GM12878 (cell line): ENCODE measurements at regions not wholly inside any gene's neighbourhood (a gene's known extent, or its start where the extent isn't known, plus 50 kb on each side); places are given as distances from the start of the nearest gene placed in this dataset.

ENCODE experiments used
- ATAC-seq: fragments of 200-7000 bp; cut with Tn5 transposase; 3 replicates; pipeline ENCODE4 v1.9.1; 2020; ENCODE audit warnings: mild to moderate bottlenecking, moderate library complexity
- BruUV-seq: library from RNA; stranded (reverse); fragments of 400-500 nt; replicated peaks from 2 replicates; lab custom pipeline; 2021; lab: Mats Ljungman, UMichigan
- CTCF ChIA-PET: fragments of 300-600 bp; sonication (Branson Sonifier 250); formaldehyde crosslinking; extraction: SDS; loops from one replicate; lab custom pipeline; 2021; ENCODE audit warnings: inconsistent platforms; lab: Yijun Ruan, JAX
- POLR2A ChIA-PET: fragments of 350-600 bp; formaldehyde crosslinking; extraction: SDS; loops from one replicate; lab custom pipeline; 2021; ENCODE audit warnings: inconsistent platforms; lab: Charles Lee
- RAD21 ChIA-PET: fragments of 300-600 bp; sonication (Branson Sonifier 250); formaldehyde crosslinking; loops from one replicate; lab custom pipeline; 2023; ENCODE audit warnings: antibody characterized with exemption; ENCODE audit not compliant: unreplicated experiment; lab: Charles Lee
- SMC1A ChIA-PET: fragments of 300-600 bp; sonication (Branson Sonifier 250); formaldehyde crosslinking; loops from one replicate; lab custom pipeline; 2023; ENCODE audit not compliant: unreplicated experiment, uncharacterized antibody; lab: Charles Lee
- DNase-seq: peaks from one replicate; pipeline ENCODE4 v3.0.0-alpha.2; 2011; ENCODE audit warnings: low read depth, low spot score
- FAIRE-seq: peaks from 3 replicates; lab custom pipeline; 2011; peaks lifted over from hg19 to GRCh38; lab: Jason Lieb, UNC
- H2AFZ ChIP-seq: 2 replicates; pipeline ENCODE4 v1.6.0; 2011; ENCODE audit warnings: low read depth, low read length, control low read depth; ENCODE audit not compliant: control insufficient read depth
- H3K27ac ChIP-seq: 2 replicates; pipeline ENCODE4 v1.5.1; 2011; ENCODE audit warnings: control low read depth; ENCODE audit not compliant: control insufficient read depth, insufficient read depth
- H3K27me3 ChIP-seq, 2 experiments: replicated peaks in 1 of 2; 2 replicates each; pipeline versions ENCODE4 v1.6.0 to v1.6.1; 2011; ENCODE audit warnings: low read length in 1 of 2; ENCODE audit not compliant: control insufficient read depth in 2 of 2, insufficient read depth in 2 of 2
- H3K36me3 ChIP-seq, 2 experiments: 2 replicates each; pipeline ENCODE4 v1.5.1; 2011; ENCODE audit warnings: low read length in 1 of 2; ENCODE audit not compliant: control insufficient read depth in 2 of 2, insufficient read depth in 2 of 2
- H3K4me1 ChIP-seq: 2 replicates; pipeline ENCODE4 v1.6.1; 2011; ENCODE audit warnings: mild to moderate bottlenecking, low read length, moderate library complexity, mixed read lengths; ENCODE audit not compliant: control insufficient read depth, insufficient read depth
- H3K4me2 ChIP-seq: 2 replicates; pipeline ENCODE4 v1.6.0; 2011; ENCODE audit warnings: control low read depth; ENCODE audit not compliant: control insufficient read depth, insufficient read depth
- H3K4me3 ChIP-seq: fragments of 200-600 bp; sonication (generic); 2 replicates; pipeline ENCODE4 v1.5.1; 2016
- H3K79me2 ChIP-seq: 2 replicates; pipeline ENCODE4 v1.6.0; 2011; ENCODE audit warnings: low read length; ENCODE audit not compliant: control insufficient read depth, insufficient read depth
- H3K9ac ChIP-seq: 2 replicates; pipeline ENCODE4 v1.8.0; 2011; ENCODE audit warnings: low read length, control low read depth, mixed read lengths; ENCODE audit not compliant: control insufficient read depth, insufficient read depth
- H3K9me3 ChIP-seq: replicated peaks from 3 replicates; pipeline ENCODE4 v1.5.1; 2011; ENCODE audit warnings: mild to moderate bottlenecking, low read length; ENCODE audit not compliant: control insufficient read depth, insufficient read depth
- H4K20me1 ChIP-seq: 2 replicates; pipeline ENCODE4 v1.6.0; 2011; ENCODE audit not compliant: control insufficient read depth, insufficient read depth
- HDAC2 ChIP-seq: fragments of 200-600 bp; sonication (generic); IDR thresholded peaks from 2 replicates; pipeline ENCODE4 v1.6.1; 2017
- IRF3 ChIP-seq: fragments of 450-650 bp; IDR thresholded peaks from 2 replicates; pipeline ENCODE4 v1.6.1; 2014; ENCODE audit warnings: mild to moderate bottlenecking
- JUND ChIP-seq: IDR thresholded peaks from 2 replicates; pipeline ENCODE4 v1.6.1; 2012; ENCODE audit warnings: low read depth, mild to moderate bottlenecking, low read length, improper control_type of control experiment, moderate library complexity
- MAX ChIP-seq: IDR thresholded peaks from 2 replicates; pipeline ENCODE4 v1.6.1; 2012; ENCODE audit warnings: low read depth, low read length, improper control_type of control experiment
- MEF2A ChIP-seq: IDR thresholded peaks from 2 replicates; pipeline ENCODE4 v1.6.1; 2011; ENCODE audit warnings: low read depth, mild to moderate bottlenecking, low read length, moderate library complexity; ENCODE audit not compliant: insufficient read depth
- MXI1 ChIP-seq: fragments of 150-350 bp; IDR thresholded peaks from 2 replicates; pipeline ENCODE4 v1.6.1; 2011; ENCODE audit warnings: low read depth, mild to moderate bottlenecking, inconsistent platforms, low read length, improper control_type of control experiment
- NBN ChIP-seq: fragments of 450-650 bp; IDR thresholded peaks from 2 replicates; pipeline ENCODE4 v1.6.1; 2016
- NFXL1 ChIP-seq: fragments of 450-650 bp; IDR thresholded peaks from 2 replicates; pipeline ENCODE4 v1.6.1; 2017; ENCODE audit warnings: antibody characterized with exemption, mild to moderate bottlenecking, borderline replicate concordance
- REST ChIP-seq: IDR thresholded peaks from 2 replicates; pipeline ENCODE4 v1.6.1; 2012; ENCODE audit warnings: mild to moderate bottlenecking, low read depth, low read length
- SKIL ChIP-seq: fragments of 450-650 bp; IDR thresholded peaks from 2 replicates; pipeline ENCODE4 v1.6.1; 2017; ENCODE audit warnings: mild to moderate bottlenecking, low read depth, inconsistent platforms; ENCODE audit not compliant: poor library complexity, severe bottlenecking
- ZNF274 ChIP-seq: IDR thresholded peaks from one replicate; pipeline ENCODE4 v1.8.0; 2011; ENCODE audit not compliant: insufficient read length, insufficient read depth
- WGBS: methylation state at CpG from one replicate; pipeline ENCODE4 v1.1.6; 2016; ENCODE audit warnings: low lambda C conversion rate; ENCODE audit not compliant: insufficient replicate concordance, insufficient coverage; ENCODE audit errors: missing lambda C conversion rate; 5-methylcytosine and 5-hydroxymethylcytosine counted together
- in situ Hi-C: fragments of 300-500 bp; cut with MboI; formaldehyde crosslinking; loops from 9 replicates; pipeline ENCODE4 v1.14.3; 2018; ENCODE audit warnings: mixed read lengths
- intact Hi-C: fragments of 100-400 bp; cut with micrococcal nuclease; formaldehyde crosslinking; loops from one replicate; pipeline ENCODE4 v1.14.2; 2022; ENCODE audit not compliant: unreplicated experiment

- TF ChIP-seq MXI1, result no peak
- TF ChIP-seq IRF3, result no peak
- no peak for TF ChIP-seq SKIL
- TF ChIP-seq NFXL1, result no peak
- TF ChIP-seq ZNF274, result no peak
- TF ChIP-seq MAX, result no peak
- TF ChIP-seq NBN, result no peak
- TF ChIP-seq MEF2A, result no peak
- no peak for TF ChIP-seq HDAC2
- TF ChIP-seq JUND, result no peak
- TF ChIP-seq REST, result no peak
- no peaks in the 10 kb centered on the region for H3K4me1 ChIP-seq
- no peak overlapping the region for H3K27ac ChIP-seq
- ChIA-PET SMC1A (no interaction called here), RAD21 (no interaction called here), CTCF (no interaction called here), POLR2A (no interaction called here)
- H3K4me3 ChIP-seq, result no peak overlapping the region
- H3K79me2 ChIP-seq, result no peaks in the 10 kb centered on the region
- H3K27me3 ChIP-seq, result no peaks in the 10 kb centered on the region
- ATAC-seq (no peak), DNase-seq (no peak), FAIRE-seq (no peak)
- intact Hi-C loops, result no loop called here
- in situ Hi-C loops, result no loop called here
- no peaks in the 10 kb centered on the region for H3K9me3 ChIP-seq
- WGBS, result 61% methylated on average over 1 of the region's 1 CpG
- H2AFZ ChIP-seq, result no peak overlapping the region
- H3K4me2 ChIP-seq, result no peak overlapping the region
- H3K9ac ChIP-seq, result no peak overlapping the region
- H3K36me3 ChIP-seq, result no peaks in the 10 kb centered on the region
- BruUV-seq, result no TSS peak
- no peaks in the 10 kb centered on the region for H4K20me1 ChIP-seq
Measured at GRCh38 chr9:73701415-73702057, 549.9 kb downstream of the ANXA1 start.
